GM19463 (cell line): ENCODE measurements at regions not wholly inside any gene's neighbourhood (a gene's known extent, or its start where the extent isn't known, plus 50 kb on each side); places are given as distances from the start of the nearest gene placed in this dataset.
A peak's percentile ranks its signal among the peaks of the same experiment; 100 is the strongest.
"Not testable (repeated sequence)": the region's sequence is repeated elsewhere in the genome, so short reads cannot be mapped to it uniquely, and the experiment has no call there.

ENCODE experiments used
- ATAC-seq: cut with Tn5 transposase; IDR thresholded peaks from one replicate; pipeline ENCODE4 v1.9.1; 2021; ENCODE audit warnings: mild to moderate bottlenecking, moderate library complexity; ENCODE audit not compliant: unreplicated experiment

GRCh38 chr15:70526221-70526973 lies 237.0 kb downstream of the UACA start:
- no peak for ATAC-seq

- no peak for ATAC-seq
Measured at GRCh38 chr15:70525551-70525950, 237.8 kb downstream of the UACA start.

GRCh38 chr15:70524470-70524869 lies 238.9 kb downstream of the UACA start:
- ATAC-seq: no peak

GRCh38 chr15:70523616-70524015 lies 239.7 kb downstream of the UACA start:
- no peak for ATAC-seq

- ATAC-seq: no peak
Measured at GRCh38 chr15:70523192-70523591, 240.2 kb downstream of the UACA start.

GRCh38 chr15:70522323-70522966 lies 240.9 kb downstream of the UACA start:
- ATAC-seq: no peak

GRCh38 chr15:70521576-70522322 lies 241.6 kb downstream of the UACA start:
- no peak for ATAC-seq

- ATAC-seq: no peak
Measured at GRCh38 chr15:70519616-70520015, 243.7 kb downstream of the UACA start.

GRCh38 chr15:70519004-70519365 lies 244.4 kb downstream of the UACA start:
- ATAC-seq: no peak

GRCh38 chr15:70518201-70519003 lies 245.0 kb downstream of the UACA start:
- ATAC-seq: no peak

GRCh38 chr15:70517194-70517590 lies 246.2 kb downstream of the UACA start:
- no peak for ATAC-seq

GRCh38 chr15:70516408-70517193 lies 246.8 kb downstream of the UACA start:
- no peak for ATAC-seq

- no peak for ATAC-seq
Measured at GRCh38 chr15:70514251-70514650, 249.1 kb downstream of the UACA start.

- ATAC-seq: no peak
Measured at GRCh38 chr15:70513819-70514218, 249.5 kb downstream of the UACA start.

- ATAC-seq: peak; percentile 76
Measured at GRCh38 chr15:70512772-70513362, 250.5 kb downstream of the UACA start.

- not testable (repeated sequence) for ATAC-seq
Measured at GRCh38 chr15:70511972-70512587, 251.3 kb downstream of the UACA start.

GRCh38 chr15:70510433-70510832 lies 252.9 kb downstream of the UACA start:
- ATAC-seq: no peak

- ATAC-seq: no peak
Measured at GRCh38 chr15:70509731-70510143, 253.6 kb downstream of the UACA start.

GRCh38 chr15:70509282-70509662 lies 254.1 kb downstream of the UACA start:
- ATAC-seq: no peak
